Mucosa of descending colon (tissue), 3 donors: ENCODE measurements at regions not wholly inside any gene's neighbourhood (a gene's known extent, or its start where the extent isn't known, plus 50 kb on each side); places are given as distances from the start of the nearest gene placed in this dataset.

Experiments
- ATAC-seq: fragments of 200-7000 bp; cut with Tn5 transposase; one replicate; pipeline ENCODE4 v1.9.1; 2020; ENCODE audit warnings: mild to moderate bottlenecking, moderate library complexity
- DNase-seq, 3 donors: peaks; one replicate each; pipeline ENCODE4 v3.0.0-alpha.2; 2020
- H3K36me3 ChIP-seq: fragments of 200-600 bp; one replicate; pipeline ENCODE4 v1.8.0; 2021; ENCODE audit warnings: low read depth, mild to moderate bottlenecking
- H3K4me1 ChIP-seq: fragments of 200-600 bp; one replicate; pipeline ENCODE4 v1.8.0; 2021; ENCODE audit warnings: low read depth, mild to moderate bottlenecking
- H3K4me3 ChIP-seq: fragments of 200-600 bp; one replicate; pipeline ENCODE4 v1.8.0; 2021; ENCODE audit warnings: mild to moderate bottlenecking
- H3K9me3 ChIP-seq: fragments of 200-600 bp; one replicate; pipeline ENCODE4 v1.8.0; 2021; ENCODE audit warnings: mild to moderate bottlenecking
- intact Hi-C, 2 donors: fragments of 100-400 bp; cut with DNase I in 1 of 2; cut with micrococcal nuclease in 1 of 2; formaldehyde crosslinking; loops; one replicate each; pipeline versions ENCODE4 v1.11.0 to v1.11.1; 2022; cut with DNase I, micrococcal nuclease
- TF ChIP-seq, protein P1 (sequence below): fragments of 200-600 bp; IDR thresholded peaks from one replicate; pipeline ENCODE4 v1.8.0; 2022; ENCODE audit warnings: antibody characterized with exemption, mild to moderate bottlenecking
- donor health status: DM: no; HTN: no; CAD: no; lungs with moderate emphysema.
- donor health status: DM: no; HTN: no; CAD: no.
- donor health status: DM: no; HTN: yes; CAD: no.

DNA sequence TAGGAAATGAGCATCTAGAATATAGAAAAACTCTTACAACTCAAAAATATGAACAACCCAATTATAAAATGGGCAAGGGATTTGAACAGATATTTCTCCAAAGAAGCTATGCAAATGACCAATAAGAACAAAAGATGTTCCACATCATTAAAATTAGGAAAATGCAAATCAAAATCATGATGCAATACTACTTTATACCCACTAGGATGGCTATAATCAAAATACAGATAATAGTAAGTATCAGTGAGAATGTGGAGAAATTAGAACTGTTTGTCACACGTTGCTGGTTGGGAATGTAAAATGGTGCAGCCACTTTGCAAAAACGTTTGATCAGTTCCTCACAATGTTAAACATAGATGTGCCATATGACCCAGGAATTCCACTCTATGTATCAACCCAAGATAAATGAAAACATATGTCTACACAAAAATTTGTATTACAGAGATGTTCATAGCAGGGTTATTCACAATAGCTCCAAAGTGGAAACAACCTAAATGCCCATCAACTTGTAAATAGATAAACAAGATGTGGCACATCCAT, 558.4 kb downstream of the SLC4A3 start:
- no peaks in the 10 kb centered on the region for H3K36me3 ChIP-seq
- no peak overlapping the region for H3K4me3 ChIP-seq
- H3K4me1 ChIP-seq = no peaks in the 10 kb centered on the region
- intact Hi-C loops = no loop called here
- H3K9me3 ChIP-seq = no peaks in the 10 kb centered on the region
- TF ChIP-seq, protein P1, sequence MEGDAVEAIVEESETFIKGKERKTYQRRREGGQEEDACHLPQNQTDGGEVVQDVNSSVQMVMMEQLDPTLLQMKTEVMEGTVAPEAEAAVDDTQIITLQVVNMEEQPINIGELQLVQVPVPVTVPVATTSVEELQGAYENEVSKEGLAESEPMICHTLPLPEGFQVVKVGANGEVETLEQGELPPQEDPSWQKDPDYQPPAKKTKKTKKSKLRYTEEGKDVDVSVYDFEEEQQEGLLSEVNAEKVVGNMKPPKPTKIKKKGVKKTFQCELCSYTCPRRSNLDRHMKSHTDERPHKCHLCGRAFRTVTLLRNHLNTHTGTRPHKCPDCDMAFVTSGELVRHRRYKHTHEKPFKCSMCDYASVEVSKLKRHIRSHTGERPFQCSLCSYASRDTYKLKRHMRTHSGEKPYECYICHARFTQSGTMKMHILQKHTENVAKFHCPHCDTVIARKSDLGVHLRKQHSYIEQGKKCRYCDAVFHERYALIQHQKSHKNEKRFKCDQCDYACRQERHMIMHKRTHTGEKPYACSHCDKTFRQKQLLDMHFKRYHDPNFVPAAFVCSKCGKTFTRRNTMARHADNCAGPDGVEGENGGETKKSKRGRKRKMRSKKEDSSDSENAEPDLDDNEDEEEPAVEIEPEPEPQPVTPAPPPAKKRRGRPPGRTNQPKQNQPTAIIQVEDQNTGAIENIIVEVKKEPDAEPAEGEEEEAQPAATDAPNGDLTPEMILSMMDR = no peak
- DNase-seq = no peak
- ATAC-seq = no peak

DNA sequence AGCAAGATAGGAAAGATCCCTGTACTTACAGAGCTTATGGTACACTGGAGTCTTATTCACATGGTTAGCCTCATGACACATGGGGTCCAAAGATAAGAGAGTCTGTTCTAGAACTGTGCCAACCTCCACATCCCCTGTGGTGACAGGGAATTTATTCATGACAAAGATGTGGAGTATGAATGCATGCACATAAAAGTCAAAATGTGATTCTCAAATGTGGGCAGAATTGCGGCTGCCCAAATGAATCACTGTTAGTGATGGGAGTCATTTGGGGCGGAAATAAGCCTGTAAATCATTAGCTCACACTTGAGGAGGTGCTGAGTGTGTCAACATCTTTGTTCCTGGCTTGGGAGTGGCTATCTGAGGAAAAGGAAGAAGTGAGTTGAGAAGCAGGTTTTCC, 560.6 kb downstream of the SLC4A3 start:
- ATAC-seq = peak; percentile 95
- Histone ChIP-seq H3K4me3 (no peak overlapping the region), H3K9me3 (no peaks in the 10 kb centered on the region), H3K36me3 (no peaks in the 10 kb centered on the region), H3K4me1 (no peaks in the 10 kb centered on the region)
- TF ChIP-seq, protein P1 = no peak
- no peak for DNase-seq
- intact Hi-C loops = no loop called here

DNA sequence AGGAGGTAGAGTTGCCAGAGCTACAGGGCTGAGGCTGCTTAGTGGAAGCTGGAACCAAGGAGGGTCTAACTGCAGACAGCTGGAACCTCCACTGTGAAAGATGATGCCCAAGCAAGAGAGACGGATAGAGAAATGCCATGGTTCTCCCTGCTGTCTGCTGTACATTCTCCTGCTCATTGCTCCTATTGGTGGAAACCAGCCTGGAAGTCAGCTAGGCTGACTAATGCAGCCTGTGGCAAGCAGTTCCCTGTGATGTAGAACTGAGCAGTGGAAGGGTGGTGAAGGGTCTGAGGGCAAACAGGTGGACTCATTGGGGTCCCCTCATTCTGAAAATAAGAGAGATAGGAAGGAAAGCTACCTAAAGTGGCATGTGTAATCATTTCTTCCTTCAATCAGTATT, 563.6 kb downstream of the SLC4A3 start:
- H3K4me1 ChIP-seq = no peaks in the 10 kb centered on the region
- no peak for DNase-seq
- H3K4me3 ChIP-seq = no peak overlapping the region
- no peaks in the 10 kb centered on the region for H3K36me3 ChIP-seq
- TF ChIP-seq, protein P1 = no peak
- no peaks in the 10 kb centered on the region for H3K9me3 ChIP-seq
- intact Hi-C loops = no loop called here
- ATAC-seq = no peak

DNA sequence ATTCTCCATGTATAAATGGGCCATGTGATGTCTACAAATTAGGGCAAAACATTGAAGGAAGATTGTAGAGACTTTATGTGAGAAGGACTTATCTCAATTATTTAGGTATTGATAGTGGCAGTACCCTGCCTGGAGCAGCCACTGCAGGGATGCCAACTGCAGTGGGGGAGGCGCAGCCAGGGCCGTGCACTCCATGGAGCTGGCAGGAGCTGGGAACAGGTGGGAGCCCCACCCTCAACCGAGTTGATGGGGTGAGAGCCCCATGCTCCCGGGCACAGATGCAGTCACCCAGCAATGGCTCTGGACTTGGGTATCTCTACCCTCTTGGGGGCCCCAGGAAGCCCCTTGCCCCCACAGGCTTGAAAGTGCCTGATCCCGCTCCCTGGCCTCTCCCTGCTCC, 564.3 kb downstream of the SLC4A3 start:
- TF ChIP-seq, protein P1 = no peak
- H3K9me3 ChIP-seq = no peaks in the 10 kb centered on the region
- no peaks in the 10 kb centered on the region for H3K36me3 ChIP-seq
- no peak for ATAC-seq
- no peaks in the 10 kb centered on the region for H3K4me1 ChIP-seq
- intact Hi-C loops = no loop called here
- no peak overlapping the region for H3K4me3 ChIP-seq
- DNase-seq = no peak

DNA sequence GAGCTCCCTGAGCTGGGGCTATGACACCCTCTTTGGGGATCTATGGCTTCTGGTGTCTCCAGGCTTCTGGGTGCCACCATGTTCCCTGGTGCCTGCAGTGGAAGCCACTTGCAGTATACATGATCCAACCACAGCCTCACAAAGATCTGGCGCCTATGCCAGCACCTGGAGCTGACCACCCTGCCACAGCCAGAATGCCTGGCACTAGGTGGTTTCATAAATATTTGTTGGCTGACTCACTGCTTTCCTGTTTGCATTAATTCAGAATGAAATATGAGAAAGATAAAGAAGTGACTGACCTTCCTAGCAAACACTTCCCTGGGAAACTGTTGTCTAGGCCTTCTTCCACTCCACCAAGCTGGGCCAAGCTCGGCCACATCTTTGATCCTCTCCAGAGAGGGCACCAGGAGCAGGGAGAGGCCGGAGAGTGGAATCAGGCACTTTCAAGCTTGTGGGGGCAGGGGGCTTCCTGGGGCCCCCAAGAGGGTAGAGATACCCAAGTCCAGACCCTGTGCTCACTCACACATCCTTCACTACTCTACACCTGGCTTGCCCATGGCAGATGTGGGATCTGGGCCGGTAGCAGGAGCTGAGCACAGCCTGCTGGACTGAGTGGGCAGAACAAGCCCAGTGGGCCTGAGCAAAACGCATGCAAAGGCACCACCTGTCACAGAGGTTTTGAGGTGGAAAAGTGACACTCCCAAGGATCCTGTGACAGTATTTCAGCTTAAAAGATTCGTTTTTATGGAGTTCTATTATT, 565.7 kb downstream of the SLC4A3 start:
- DNase-seq (no peak), ATAC-seq (no peak)
- H3K4me3 ChIP-seq = no peak overlapping the region
- intact Hi-C loops = no loop called here
- H3K36me3 ChIP-seq = no peaks in the 10 kb centered on the region
- TF ChIP-seq, protein P1 = no peak
- H3K9me3 ChIP-seq = no peaks in the 10 kb centered on the region
- no peaks in the 10 kb centered on the region for H3K4me1 ChIP-seq
